ENCODE measurements at regions not wholly inside any gene's neighbourhood (a gene's known extent, or its start where the extent isn't known, plus 50 kb on each side); places are given as distances from the start of the nearest gene placed in this dataset.

GRCh38 chr15:91488452-91488851, 365.1 kb upstream of the SLCO3A1 start:
- DNase-seq (ENCODE audit: low spot score) = no peak
- no peaks in the 10 kb centered on the region for H3K9me3 ChIP-seq
- H3K36me3 ChIP-seq = no peaks in the 10 kb centered on the region
- H3K27me3 ChIP-seq = no peaks in the 10 kb centered on the region
- no peak overlapping the region for H3K27ac ChIP-seq
- H3K4me3 ChIP-seq = no peak overlapping the region
- H3K4me1 ChIP-seq = no peaks in the 10 kb centered on the region
- TF ChIP-seq, protein P1, sequence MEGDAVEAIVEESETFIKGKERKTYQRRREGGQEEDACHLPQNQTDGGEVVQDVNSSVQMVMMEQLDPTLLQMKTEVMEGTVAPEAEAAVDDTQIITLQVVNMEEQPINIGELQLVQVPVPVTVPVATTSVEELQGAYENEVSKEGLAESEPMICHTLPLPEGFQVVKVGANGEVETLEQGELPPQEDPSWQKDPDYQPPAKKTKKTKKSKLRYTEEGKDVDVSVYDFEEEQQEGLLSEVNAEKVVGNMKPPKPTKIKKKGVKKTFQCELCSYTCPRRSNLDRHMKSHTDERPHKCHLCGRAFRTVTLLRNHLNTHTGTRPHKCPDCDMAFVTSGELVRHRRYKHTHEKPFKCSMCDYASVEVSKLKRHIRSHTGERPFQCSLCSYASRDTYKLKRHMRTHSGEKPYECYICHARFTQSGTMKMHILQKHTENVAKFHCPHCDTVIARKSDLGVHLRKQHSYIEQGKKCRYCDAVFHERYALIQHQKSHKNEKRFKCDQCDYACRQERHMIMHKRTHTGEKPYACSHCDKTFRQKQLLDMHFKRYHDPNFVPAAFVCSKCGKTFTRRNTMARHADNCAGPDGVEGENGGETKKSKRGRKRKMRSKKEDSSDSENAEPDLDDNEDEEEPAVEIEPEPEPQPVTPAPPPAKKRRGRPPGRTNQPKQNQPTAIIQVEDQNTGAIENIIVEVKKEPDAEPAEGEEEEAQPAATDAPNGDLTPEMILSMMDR (IDR thresholded peaks at IDR 0.05) = no peak

DNA sequence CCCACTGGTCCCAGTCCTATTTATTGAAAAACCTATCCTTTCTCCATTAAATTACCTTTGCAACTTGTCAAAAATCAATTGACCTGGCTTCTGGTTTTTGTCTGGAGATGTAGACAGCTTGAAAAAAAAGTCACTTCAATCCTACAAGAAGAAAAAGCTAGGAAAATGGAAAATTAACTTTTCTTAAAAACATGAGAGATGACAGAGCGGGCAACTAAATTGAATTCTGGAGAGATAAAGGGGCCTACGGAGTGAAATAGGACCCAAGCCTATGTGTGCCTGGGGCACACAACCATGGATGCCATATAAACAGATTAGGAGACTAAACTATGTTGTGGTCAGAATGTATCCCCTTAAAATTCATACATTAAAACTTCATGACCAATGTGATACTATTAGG, 363.3 kb upstream of the SLCO3A1 start:
- no peaks in the 10 kb centered on the region for H3K9me3 ChIP-seq
- H3K4me3 ChIP-seq = no peak overlapping the region

GRCh38 chr15:91491101-91491950, 362.2 kb upstream of the SLCO3A1 start:
- H3K27me3 ChIP-seq = no peaks in the 10 kb centered on the region
- TF ChIP-seq, protein P1 (IDR thresholded peaks at IDR 0.05) = no peak
- H3K36me3 ChIP-seq = no peaks in the 10 kb centered on the region
- H3K4me1 ChIP-seq = no peaks in the 10 kb centered on the region
- no peak for DNase-seq (ENCODE audit: low spot score)
- no peak overlapping the region for H3K27ac ChIP-seq
- H3K4me3 ChIP-seq = no peak overlapping the region
- H3K9me3 ChIP-seq = no peaks in the 10 kb centered on the region

More for the DNA sequence above, 363.3 kb upstream of the SLCO3A1 start:
- DNase-seq (ENCODE audit: low spot score) = no peak
- no peaks in the 10 kb centered on the region for H3K36me3 ChIP-seq
- no peak overlapping the region for H3K27ac ChIP-seq
- no peaks in the 10 kb centered on the region for H3K27me3 ChIP-seq
- TF ChIP-seq, protein P1 (IDR thresholded peaks at IDR 0.05) = no peak
- no peaks in the 10 kb centered on the region for H3K4me1 ChIP-seq

DNA sequence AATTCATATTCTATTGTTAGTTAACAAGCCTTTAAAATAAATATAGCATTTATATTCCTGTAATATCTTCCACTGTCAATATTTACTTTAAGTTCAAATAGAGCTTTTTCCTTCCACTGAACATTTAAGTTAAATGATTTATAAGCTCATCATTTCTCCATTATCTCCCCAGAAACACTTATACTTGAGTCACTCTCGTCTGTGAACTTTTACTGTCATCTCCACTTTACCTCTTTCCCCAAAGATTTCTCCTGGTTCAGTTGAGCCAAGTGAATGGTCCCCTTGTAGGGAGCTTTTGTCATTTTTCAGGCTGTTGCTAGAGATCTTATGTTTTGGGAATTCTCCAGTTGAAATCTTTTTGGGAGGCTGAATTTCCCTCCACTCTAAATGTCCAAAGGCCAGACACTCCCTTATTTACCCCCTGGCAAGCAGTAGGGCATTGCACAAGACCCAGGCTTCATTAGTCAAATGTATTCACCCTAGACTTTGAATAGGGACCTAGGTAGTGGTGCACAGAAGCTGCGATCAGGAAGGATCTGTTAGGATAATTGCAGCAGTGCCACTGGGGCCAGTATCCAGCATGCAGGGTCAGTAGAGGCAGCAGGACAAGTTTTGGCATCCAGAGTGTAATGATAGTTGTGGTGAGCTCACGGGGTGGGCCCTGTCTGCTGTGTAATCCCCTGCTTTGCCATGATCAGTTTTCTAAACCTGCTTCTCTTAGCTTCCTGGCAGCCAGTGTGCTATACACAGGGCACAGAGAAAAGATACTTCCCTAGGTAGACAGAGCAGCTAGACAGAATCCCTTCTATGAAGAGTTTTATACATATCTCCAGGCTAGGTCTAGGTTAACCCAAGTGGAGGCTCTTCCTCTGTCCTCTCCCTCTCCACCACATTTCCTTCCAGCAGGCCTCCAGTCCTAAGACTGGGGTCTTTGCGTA, 356.5 kb upstream of the SLCO3A1 start:
- Histone ChIP-seq H3K4me3 (no peak overlapping the region), H3K4me1 (no peaks in the 10 kb centered on the region), H3K27ac (no peak overlapping the region), H3K36me3 (no peaks in the 10 kb centered on the region), H3K9me3 (no peaks in the 10 kb centered on the region), H3K27me3 (no peaks in the 10 kb centered on the region)
- TF ChIP-seq, protein P1 (IDR thresholded peaks at IDR 0.05) = no peak
- DNase-seq (ENCODE audit: low spot score) = no peak

DNA sequence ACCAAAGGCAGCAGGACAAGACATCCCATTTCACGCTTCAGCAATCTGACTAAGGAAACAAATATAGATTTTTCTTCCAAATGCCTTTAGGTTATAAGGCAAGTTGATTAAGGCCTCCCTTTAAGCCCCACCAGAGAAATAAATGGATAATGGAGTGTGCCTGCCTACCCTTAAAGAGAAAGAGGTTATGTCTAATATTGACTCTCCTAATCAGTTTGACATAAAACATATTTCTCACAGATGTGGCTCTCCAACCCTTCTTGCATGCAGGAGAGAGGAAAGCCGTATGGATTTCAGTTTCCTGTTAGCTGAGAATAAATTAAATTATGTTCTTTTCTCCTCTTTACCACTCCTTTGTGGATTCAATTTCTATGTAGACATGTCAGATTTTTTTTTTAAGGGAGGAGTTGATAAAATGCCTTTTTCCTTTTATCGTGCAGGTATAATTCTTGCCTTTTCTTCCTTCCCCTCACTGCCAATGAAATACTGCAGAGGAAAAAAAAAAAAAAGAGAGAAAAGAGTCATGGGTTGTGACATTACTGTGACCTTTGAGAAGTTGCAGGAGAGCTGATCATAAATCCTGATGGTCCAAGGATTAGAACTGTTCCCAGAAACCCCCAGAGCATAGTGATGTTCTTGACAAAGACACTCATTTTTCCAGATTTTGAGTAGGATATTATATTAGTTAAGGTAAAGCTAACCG, 355.3 kb upstream of the SLCO3A1 start:
- TF ChIP-seq, protein P1 (IDR thresholded peaks at IDR 0.05) = no peak
- Histone ChIP-seq H3K36me3 (no peaks in the 10 kb centered on the region), H3K4me1 (no peaks in the 10 kb centered on the region), H3K9me3 (no peaks in the 10 kb centered on the region), H3K27ac (no peak overlapping the region), H3K4me3 (no peak overlapping the region), H3K27me3 (no peaks in the 10 kb centered on the region)
- DNase-seq (ENCODE audit: low spot score) = no peak
